A549 (cell line): ENCODE measurements at regions not wholly inside any gene's neighbourhood (a gene's known extent, or its start where the extent isn't known, plus 50 kb on each side); places are given as distances from the start of the nearest gene placed in this dataset.

Experiments used
- ATAC-seq, 2 experiments: fragments of 200-7000 bp in 1 of 2; fragments of >200 bp in 1 of 2; cut with Nextera tagmentation in 1 of 2; cut with Tn5 transposase in 1 of 2; 3 replicates each; pipeline versions ENCODE4 v1.8.0 to v1.9.1; 2018 to 2020; ENCODE audit warnings: mild to moderate bottlenecking in 1 of 2, moderate library complexity in 1 of 2
- CTCF ChIA-PET: fragments of 300-600 bp; sonication (Branson Sonifier 250); formaldehyde crosslinking; extraction: SDS; loops from one replicate; lab custom pipeline; 2021; ENCODE audit warnings: antibody characterized with exemption, inconsistent platforms; lab: Yijun Ruan, JAX
- POLR2A ChIA-PET: fragments of 350-600 bp; formaldehyde crosslinking; extraction: SDS; loops from one replicate; lab custom pipeline; 2021; ENCODE audit warnings: antibody characterized with exemption, inconsistent platforms; lab: Yijun Ruan, JAX
- DNase-seq, 2 experiments: peaks; one replicate each; pipeline versions ENCODE4 v3.0.0 to v3.0.0-alpha.2; 2011 to 2016; ENCODE audit warnings: low read depth in 1 of 2, low spot score in 1 of 2
- FAIRE-seq: peaks from 2 replicates; lab custom pipeline; 2011; peaks lifted over from hg19 to GRCh38; lab: Jason Lieb, UNC
- H3K27ac ChIP-seq, 2 experiments: fragments of >200 bp; sonication (Bioruptor Twin); formaldehyde crosslinking; 3 replicates each; pipeline ENCODE4 v1.5.1; 2016 to 2017
- H3K4me1 ChIP-seq: fragments of >200 bp; sonication (Bioruptor Twin); formaldehyde crosslinking; 3 replicates; pipeline ENCODE4 v1.6.1; 2016
- H3K4me2 ChIP-seq: fragments of >200 bp; sonication (Bioruptor Twin); formaldehyde crosslinking; 3 replicates; pipeline ENCODE4 v1.6.1; 2016
- H3K4me3 ChIP-seq: fragments of >200 bp; sonication (Bioruptor Twin); formaldehyde crosslinking; 3 replicates; pipeline ENCODE4 v1.5.1; 2016
- H3K9me3 ChIP-seq: fragments of >200 bp; sonication (Bioruptor Twin); formaldehyde crosslinking; 3 replicates; pipeline ENCODE4 v1.6.1; 2016
- ATOH8 ChIP-seq: fragments of 250-450 bp; sonication (Bioruptor Pico); IDR thresholded peaks from 2 replicates; pipeline ENCODE4 v1.5.0; 2020; ENCODE audit warnings: low read depth, mild to moderate bottlenecking, moderate library complexity
- BHLHE40 ChIP-seq: IDR thresholded peaks from 2 replicates; pipeline ENCODE4 v1.6.1; 2012; ENCODE audit warnings: low read depth, low read length, inconsistent platforms
- CBX2 ChIP-seq: fragments of 200-600 bp; sonication (generic); IDR thresholded peaks from 2 replicates; pipeline ENCODE4 v1.6.1; 2016; ENCODE audit warnings: low read depth, mild to moderate bottlenecking, borderline replicate concordance
- CEBPB ChIP-seq, 2 experiments: fragments of >200 bp in 1 of 2; sonication (Bioruptor Twin) in 1 of 2; formaldehyde crosslinking in 1 of 2; IDR thresholded peaks; 2 replicates each; pipeline ENCODE4 v1.6.1; 2012 to 2016
- CHD2 ChIP-seq: fragments of 150-350 bp; IDR thresholded peaks from 2 replicates; pipeline ENCODE4 v1.6.1; 2014; ENCODE audit warnings: low read length; ENCODE audit not compliant: partially characterized antibody
- E2F6 ChIP-seq: IDR thresholded peaks from 2 replicates; pipeline ENCODE4 v1.6.1; 2012; ENCODE audit warnings: low read depth, borderline replicate concordance
- EP300 ChIP-seq, 2 experiments: fragments of >200 bp; sonication (Bioruptor Twin); formaldehyde crosslinking; IDR thresholded peaks; 2 replicates in 1 of 2; 3 replicates in 1 of 2; pipeline ENCODE4 v1.6.1; 2016 to 2017
- ESRRA ChIP-seq: fragments of 150-350 bp; IDR thresholded peaks from 2 replicates; pipeline ENCODE4 v1.6.1; 2014; ENCODE audit warnings: mild to moderate bottlenecking, low read length, borderline replicate concordance
- GATA3 ChIP-seq: IDR thresholded peaks from 2 replicates; pipeline ENCODE4 v1.6.1; 2012; ENCODE audit warnings: borderline replicate concordance
- HEYL ChIP-seq: fragments of 250-450 bp; sonication (Bioruptor Pico); IDR thresholded peaks from 2 replicates; pipeline ENCODE4 v1.8.0; 2021; ENCODE audit warnings: mild to moderate bottlenecking, moderate library complexity
- HOXB13 ChIP-seq: fragments of 250-450 bp; sonication (Bioruptor Pico); IDR thresholded peaks from 2 replicates; pipeline ENCODE4 v1.5.0; 2020; ENCODE audit warnings: low read depth, mild to moderate bottlenecking, moderate library complexity
- JUN ChIP-seq, 2 experiments: fragments of >200 bp; sonication (Bioruptor Twin); formaldehyde crosslinking; IDR thresholded peaks; 2 replicates in 1 of 2; 3 replicates in 1 of 2; pipeline ENCODE4 v1.6.1; 2016 to 2017
- KDM1A ChIP-seq: fragments of 200-600 bp; sonication (generic); IDR thresholded peaks from 2 replicates; pipeline ENCODE4 v1.6.1; 2016; ENCODE audit warnings: low read depth, mild to moderate bottlenecking
- KDM5A ChIP-seq: fragments of 200-600 bp; sonication (generic); IDR thresholded peaks from 2 replicates; pipeline ENCODE4 v1.6.1; 2016; ENCODE audit warnings: antibody characterized with exemption, mild to moderate bottlenecking
- MAFK ChIP-seq: fragments of 450-650 bp; IDR thresholded peaks from 2 replicates; pipeline ENCODE4 v1.6.1; 2014; ENCODE audit not compliant: partially characterized antibody
- MYC ChIP-seq: IDR thresholded peaks from 2 replicates; pipeline ENCODE4 v1.6.1; 2012; ENCODE audit warnings: mild to moderate bottlenecking, inconsistent platforms, low read length, improper control_type of control experiment, borderline replicate concordance
- NPAS2 ChIP-seq: fragments of 250-450 bp; sonication (Bioruptor Pico); IDR thresholded peaks from 2 replicates; pipeline ENCODE4 v1.8.0; 2022; ENCODE audit warnings: mild to moderate bottlenecking, moderate library complexity, borderline replicate concordance
- RAD21 ChIP-seq, 2 experiments: fragments of >200 bp in 1 of 2; sonication (Bioruptor Twin) in 1 of 2; formaldehyde crosslinking in 1 of 2; IDR thresholded peaks in 1 of 2; conservative IDR thresholded peaks in 1 of 2; 2 replicates in 1 of 2; 3 replicates in 1 of 2; pipeline ENCODE4 v1.6.1; 2012 to 2018; ENCODE audit warnings: inconsistent platforms in 1 of 2
- RFX5 ChIP-seq: fragments of 450-650 bp; IDR thresholded peaks from 2 replicates; pipeline ENCODE4 v1.7.1; 2014; ENCODE audit warnings: antibody characterized with exemption, mild to moderate bottlenecking, moderate library complexity
- RNF2 ChIP-seq: fragments of 200-600 bp; sonication (generic); IDR thresholded peaks from 2 replicates; pipeline ENCODE4 v1.6.1; 2016; ENCODE audit warnings: low read depth, mild to moderate bottlenecking, antibody characterized with exemption, moderate library complexity, borderline replicate concordance
- SMC3 ChIP-seq: fragments of >200 bp; sonication (Bioruptor Twin); formaldehyde crosslinking; IDR thresholded peaks from 3 replicates; pipeline ENCODE4 v1.6.1; 2018; ENCODE audit warnings: inconsistent platforms
- TFCP2L1 ChIP-seq: fragments of 250-450 bp; sonication (Bioruptor Pico); IDR thresholded peaks from 2 replicates; pipeline ENCODE4 v1.5.0; 2021; ENCODE audit warnings: mild to moderate bottlenecking
- TP53 ChIP-seq: fragments of 250-450 bp; sonication (Bioruptor Pico); IDR thresholded peaks from 2 replicates; pipeline ENCODE4 v1.5.0; 2021; ENCODE audit warnings: mild to moderate bottlenecking, moderate library complexity
- WGBS: methylation state at CpG from one replicate; pipeline ENCODE4 v1.1.6; 2017; ENCODE audit errors: missing lambda C conversion rate; 5-methylcytosine and 5-hydroxymethylcytosine counted together
- TF ChIP-seq, protein P1 (sequence below): fragments of >200 bp; sonication (Bioruptor Twin); formaldehyde crosslinking; IDR thresholded peaks from 3 replicates; pipeline ENCODE4 v1.5.1; 2016
- TF ChIP-seq, protein P2 (sequence below): fragments of 150-350 bp; IDR thresholded peaks from 2 replicates; pipeline ENCODE4 v1.6.1; 2014; ENCODE audit warnings: low read depth, mild to moderate bottlenecking, low read length

DNA sequence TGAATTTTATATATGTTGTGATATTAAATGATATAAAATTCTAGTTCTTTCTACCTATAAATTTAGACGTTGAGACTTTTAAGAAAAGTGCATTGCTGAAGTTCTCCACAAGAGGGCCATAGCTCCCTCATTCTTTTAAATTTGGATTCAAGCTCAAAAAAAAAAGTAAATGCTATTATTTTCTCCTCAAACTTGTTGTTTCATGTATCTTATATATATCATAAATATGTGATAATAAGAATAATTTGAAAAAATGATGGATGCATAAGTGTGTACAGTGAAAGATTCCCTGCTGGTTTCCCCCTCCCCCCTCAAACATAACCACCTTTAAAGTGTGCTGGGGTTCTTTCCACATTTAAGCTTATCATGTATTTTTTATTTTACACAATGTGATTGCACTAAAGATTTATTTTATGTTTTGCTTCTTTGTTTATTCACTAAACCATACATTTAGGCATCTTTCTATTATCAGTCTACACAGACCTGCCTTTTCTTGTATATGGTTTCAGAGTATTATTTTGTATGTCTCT, 769.4 kb upstream of the GOLIM4 start:
- H3K27ac ChIP-seq = no peak overlapping the region
- FAIRE-seq (no peak), DNase-seq (peak in 1 of 2 experiments; percentile 6), ATAC-seq (no peak)
- no peak overlapping the region for H3K4me3 ChIP-seq
- H3K4me1 ChIP-seq = peaks cover under 1% of the 10 kb centered on the region; the same call in 1 of the 3 replicates
- ChIA-PET POLR2A (no interaction called here), CTCF (interaction anchor here (0.6 to 2.6 kb wide), 6 partner anchors 9 to 880 kb away, joined by 3 to 12 read pairs (median 4); no protein-coding TSS in a partner anchor)
- TF ChIP-seq SMC3 = peak; percentile 55; the same call in 2 of the 3 replicates
- peak; percentile 39 to 52; a peak in 4 of 5 replicates for TF ChIP-seq RAD21 (conservative IDR thresholded peaks at IDR 0.05 in 1 of 2, IDR thresholded peaks at IDR 0.05 in 1 of 2)
- TF ChIP-seq CEBPB (IDR thresholded peaks at IDR 0.05) = no peak
- TF ChIP-seq, protein P1, sequence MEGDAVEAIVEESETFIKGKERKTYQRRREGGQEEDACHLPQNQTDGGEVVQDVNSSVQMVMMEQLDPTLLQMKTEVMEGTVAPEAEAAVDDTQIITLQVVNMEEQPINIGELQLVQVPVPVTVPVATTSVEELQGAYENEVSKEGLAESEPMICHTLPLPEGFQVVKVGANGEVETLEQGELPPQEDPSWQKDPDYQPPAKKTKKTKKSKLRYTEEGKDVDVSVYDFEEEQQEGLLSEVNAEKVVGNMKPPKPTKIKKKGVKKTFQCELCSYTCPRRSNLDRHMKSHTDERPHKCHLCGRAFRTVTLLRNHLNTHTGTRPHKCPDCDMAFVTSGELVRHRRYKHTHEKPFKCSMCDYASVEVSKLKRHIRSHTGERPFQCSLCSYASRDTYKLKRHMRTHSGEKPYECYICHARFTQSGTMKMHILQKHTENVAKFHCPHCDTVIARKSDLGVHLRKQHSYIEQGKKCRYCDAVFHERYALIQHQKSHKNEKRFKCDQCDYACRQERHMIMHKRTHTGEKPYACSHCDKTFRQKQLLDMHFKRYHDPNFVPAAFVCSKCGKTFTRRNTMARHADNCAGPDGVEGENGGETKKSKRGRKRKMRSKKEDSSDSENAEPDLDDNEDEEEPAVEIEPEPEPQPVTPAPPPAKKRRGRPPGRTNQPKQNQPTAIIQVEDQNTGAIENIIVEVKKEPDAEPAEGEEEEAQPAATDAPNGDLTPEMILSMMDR = peak; percentile 53
- no peak for TF ChIP-seq CBX2
- WGBS = 2% methylated on average over 1 of the region's 1 CpG
- H3K4me2 ChIP-seq = no peak overlapping the region
- no peaks in the 10 kb centered on the region for H3K9me3 ChIP-seq

GRCh38 chr3:168864107-168865021, 768.6 kb upstream of the GOLIM4 start:
- H3K9me3 ChIP-seq = no peaks in the 10 kb centered on the region
- H3K4me2 ChIP-seq = no peak overlapping the region
- POLR2A ChIA-PET = no interaction called here
- no peak overlapping the region for H3K4me3 ChIP-seq
- WGBS = 33% methylated on average over 14 of the region's 14 CpGs
- no peak for ATAC-seq
- H3K4me1 ChIP-seq = no peaks in the 10 kb centered on the region
- TF ChIP-seq EP300 (IDR thresholded peaks at IDR 0.05) (no peak), KDM1A (no peak), CHD2 (no peak), ESRRA (no peak), TP53 (no peak), BHLHE40 (no peak), RFX5 (no peak), KDM5A (no peak), NPAS2 (CRISPR knock-in tag) (no peak), HOXB13 (CRISPR knock-in tag) (no peak), RNF2 (no peak), E2F6 (no peak), JUN (IDR thresholded peaks at IDR 0.05) (no peak), GATA3 (no peak), HEYL (CRISPR knock-in tag) (no peak), MYC (no peak), MAFK (no peak), ATOH8 (CRISPR knock-in tag) (no peak), TFCP2L1 (no peak)
- TF ChIP-seq, protein P2, sequence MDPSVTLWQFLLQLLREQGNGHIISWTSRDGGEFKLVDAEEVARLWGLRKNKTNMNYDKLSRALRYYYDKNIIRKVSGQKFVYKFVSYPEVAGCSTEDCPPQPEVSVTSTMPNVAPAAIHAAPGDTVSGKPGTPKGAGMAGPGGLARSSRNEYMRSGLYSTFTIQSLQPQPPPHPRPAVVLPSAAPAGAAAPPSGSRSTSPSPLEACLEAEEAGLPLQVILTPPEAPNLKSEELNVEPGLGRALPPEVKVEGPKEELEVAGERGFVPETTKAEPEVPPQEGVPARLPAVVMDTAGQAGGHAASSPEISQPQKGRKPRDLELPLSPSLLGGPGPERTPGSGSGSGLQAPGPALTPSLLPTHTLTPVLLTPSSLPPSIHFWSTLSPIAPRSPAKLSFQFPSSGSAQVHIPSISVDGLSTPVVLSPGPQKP = no peak
- DNase-seq = no peak
- H3K27ac ChIP-seq = no peak overlapping the region
- CTCF ChIA-PET = interaction anchor here (1.1 to 2.6 kb wide), 4 partner anchors 12 to 177 kb away, joined by 3 to 12 read pairs (median 4); no protein-coding TSS in a partner anchor
- FAIRE-seq = no peak
